Stimulated activated memory B cell treated with anti-CD40 and anti-IgM and Interleukin-4, amounts not matched to agents 10 μg/mL and 1 μg/mL and 100 μg/mL, for 72 hours (primary cell): ENCODE measurements at regions not wholly inside any gene's neighbourhood (a gene's known extent, or its start where the extent isn't known, plus 50 kb on each side); places are given as distances from the start of the nearest gene placed in this dataset.

ENCODE experiments used
- ATAC-seq: fragments of 150-1000 bp; cut with Tn5 transposase; 2 replicates; pipeline ENCODE4 v1.10.0; 2021
- H3K27ac Mint-ChIP-seq: one replicate; pipeline ENCODE4 v1.8.0; 2022; ENCODE audit warnings: mild to moderate bottlenecking, mixed read lengths
- H3K27me3 Mint-ChIP-seq: one replicate; pipeline ENCODE4 v1.8.0; 2022; ENCODE audit warnings: mixed read lengths
- H3K36me3 Mint-ChIP-seq: one replicate; pipeline ENCODE4 v1.8.0; 2022; ENCODE audit warnings: mixed read lengths
- H3K4me1 Mint-ChIP-seq: one replicate; pipeline ENCODE4 v1.8.0; 2022; ENCODE audit warnings: mixed read lengths
- H3K4me3 Mint-ChIP-seq: one replicate; pipeline ENCODE4 v1.8.0; 2022; ENCODE audit warnings: mild to moderate bottlenecking, moderate library complexity, mixed read lengths
- H3K9me3 Mint-ChIP-seq: one replicate; pipeline ENCODE4 v1.8.0; 2022; ENCODE audit warnings: mixed read lengths

GRCh38 chr15:38871638-38872037 lies 307.0 kb upstream of the RASGRP1 start:
- Mint-ChIP-seq H3K27me3 (peaks cover 9% of the 10 kb centered on the region), H3K9me3 (no peaks in the 10 kb centered on the region), H3K36me3 (no peaks in the 10 kb centered on the region), H3K27ac (no peak overlapping the region), H3K4me3 (no peak overlapping the region), H3K4me1 (no peaks in the 10 kb centered on the region)
- ATAC-seq = no peak

- Mint-ChIP-seq H3K4me1 (no peaks in the 10 kb centered on the region), H3K27ac (no peak overlapping the region), H3K4me3 (no peak overlapping the region), H3K36me3 (no peaks in the 10 kb centered on the region), H3K9me3 (no peaks in the 10 kb centered on the region), H3K27me3 (no peaks in the 10 kb centered on the region)
- no peak for ATAC-seq
Observed at GRCh38 chr15:38872732-38873131, 308.1 kb upstream of the RASGRP1 start.

- H3K36me3 Mint-ChIP-seq = no peaks in the 10 kb centered on the region
- no peaks in the 10 kb centered on the region for H3K27me3 Mint-ChIP-seq
- no peaks in the 10 kb centered on the region for H3K4me1 Mint-ChIP-seq
- no peak overlapping the region for H3K27ac Mint-ChIP-seq
- ATAC-seq = no peak
- no peaks in the 10 kb centered on the region for H3K9me3 Mint-ChIP-seq
- no peak overlapping the region for H3K4me3 Mint-ChIP-seq
Observed at GRCh38 chr15:38873158-38873557, 308.5 kb upstream of the RASGRP1 start.

- H3K27me3 Mint-ChIP-seq = no peaks in the 10 kb centered on the region
Observed at GRCh38 chr15:38874464-38874863, 309.9 kb upstream of the RASGRP1 start.

GRCh38 chr15:38876211-38876610 lies 311.6 kb upstream of the RASGRP1 start:
- Mint-ChIP-seq H3K27ac (no peak overlapping the region), H3K27me3 (no peaks in the 10 kb centered on the region), H3K36me3 (no peaks in the 10 kb centered on the region)

More at GRCh38 chr15:38874464-38874863, 309.9 kb upstream of the RASGRP1 start:
- no peaks in the 10 kb centered on the region for H3K4me1 Mint-ChIP-seq
- H3K36me3 Mint-ChIP-seq = no peaks in the 10 kb centered on the region
- no peak overlapping the region for H3K27ac Mint-ChIP-seq
- ATAC-seq = no peak
- H3K4me3 Mint-ChIP-seq = no peak overlapping the region
- no peaks in the 10 kb centered on the region for H3K9me3 Mint-ChIP-seq

GRCh38 chr15:38876621-38877020 lies 312.0 kb upstream of the RASGRP1 start:
- Mint-ChIP-seq H3K27ac (no peak overlapping the region), H3K4me3 (no peak overlapping the region), H3K4me1 (no peaks in the 10 kb centered on the region), H3K27me3 (no peaks in the 10 kb centered on the region), H3K36me3 (no peaks in the 10 kb centered on the region), H3K9me3 (no peaks in the 10 kb centered on the region)
- ATAC-seq = no peak

More at GRCh38 chr15:38876211-38876610, 311.6 kb upstream of the RASGRP1 start:
- Mint-ChIP-seq H3K9me3 (no peaks in the 10 kb centered on the region), H3K4me3 (no peak overlapping the region), H3K4me1 (no peaks in the 10 kb centered on the region)
- ATAC-seq = no peak

- Mint-ChIP-seq H3K36me3 (no peaks in the 10 kb centered on the region), H3K27me3 (no peaks in the 10 kb centered on the region), H3K4me1 (no peaks in the 10 kb centered on the region), H3K4me3 (no peak overlapping the region), H3K9me3 (no peaks in the 10 kb centered on the region), H3K27ac (no peak overlapping the region)
- ATAC-seq = no peak
Observed at GRCh38 chr15:38877471-38877870, 312.9 kb upstream of the RASGRP1 start.

GRCh38 chr15:38878026-38878425 lies 313.4 kb upstream of the RASGRP1 start:
- H3K36me3 Mint-ChIP-seq = no peaks in the 10 kb centered on the region
- no peak overlapping the region for H3K27ac Mint-ChIP-seq
- no peak overlapping the region for H3K4me3 Mint-ChIP-seq
- no peaks in the 10 kb centered on the region for H3K9me3 Mint-ChIP-seq
- ATAC-seq = no peak
- H3K4me1 Mint-ChIP-seq = no peaks in the 10 kb centered on the region
- no peaks in the 10 kb centered on the region for H3K27me3 Mint-ChIP-seq

GRCh38 chr15:38878926-38879325 lies 314.3 kb upstream of the RASGRP1 start:
- H3K27me3 Mint-ChIP-seq = no peaks in the 10 kb centered on the region
- no peaks in the 10 kb centered on the region for H3K36me3 Mint-ChIP-seq
- H3K4me3 Mint-ChIP-seq = no peak overlapping the region
- H3K27ac Mint-ChIP-seq = no peak overlapping the region
- H3K9me3 Mint-ChIP-seq = no peaks in the 10 kb centered on the region
- no peaks in the 10 kb centered on the region for H3K4me1 Mint-ChIP-seq
- ATAC-seq = no peak

GRCh38 chr15:38879909-38880471 lies 315.4 kb upstream of the RASGRP1 start:
- Mint-ChIP-seq H3K36me3 (no peaks in the 10 kb centered on the region), H3K27ac (no peak overlapping the region), H3K9me3 (no peaks in the 10 kb centered on the region), H3K4me3 (no peak overlapping the region), H3K4me1 (no peaks in the 10 kb centered on the region), H3K27me3 (no peaks in the 10 kb centered on the region)
- no peak for ATAC-seq

GRCh38 chr15:38882221-38882620 lies 317.6 kb upstream of the RASGRP1 start:
- Mint-ChIP-seq H3K4me1 (no peaks in the 10 kb centered on the region), H3K27me3 (no peaks in the 10 kb centered on the region), H3K9me3 (no peaks in the 10 kb centered on the region), H3K27ac (no peak overlapping the region), H3K36me3 (no peaks in the 10 kb centered on the region), H3K4me3 (no peak overlapping the region)
- no peak for ATAC-seq

GRCh38 chr15:38883987-38884386 lies 319.4 kb upstream of the RASGRP1 start:
- no peak overlapping the region for H3K4me3 Mint-ChIP-seq
- no peak overlapping the region for H3K27ac Mint-ChIP-seq
- H3K27me3 Mint-ChIP-seq = no peaks in the 10 kb centered on the region
- no peak for ATAC-seq
- no peaks in the 10 kb centered on the region for H3K36me3 Mint-ChIP-seq
- H3K9me3 Mint-ChIP-seq = no peaks in the 10 kb centered on the region
- H3K4me1 Mint-ChIP-seq = no peaks in the 10 kb centered on the region

- Mint-ChIP-seq H3K36me3 (no peaks in the 10 kb centered on the region), H3K27me3 (no peaks in the 10 kb centered on the region), H3K4me3 (no peak overlapping the region), H3K4me1 (no peaks in the 10 kb centered on the region), H3K9me3 (no peaks in the 10 kb centered on the region), H3K27ac (no peak overlapping the region)
- ATAC-seq = no peak
Observed at GRCh38 chr15:38885001-38885400, 320.4 kb upstream of the RASGRP1 start.

- H3K27ac Mint-ChIP-seq = no peak overlapping the region
- H3K4me3 Mint-ChIP-seq = no peak overlapping the region
- no peaks in the 10 kb centered on the region for H3K9me3 Mint-ChIP-seq
- H3K27me3 Mint-ChIP-seq = no peaks in the 10 kb centered on the region
- no peak for ATAC-seq
- no peaks in the 10 kb centered on the region for H3K36me3 Mint-ChIP-seq
- no peaks in the 10 kb centered on the region for H3K4me1 Mint-ChIP-seq
Observed at GRCh38 chr15:38885471-38885952, 320.9 kb upstream of the RASGRP1 start.

- H3K27ac Mint-ChIP-seq = no peak overlapping the region
- H3K27me3 Mint-ChIP-seq = no peaks in the 10 kb centered on the region
- ATAC-seq = no peak
- H3K4me3 Mint-ChIP-seq = no peak overlapping the region
- H3K4me1 Mint-ChIP-seq = no peaks in the 10 kb centered on the region
- no peaks in the 10 kb centered on the region for H3K36me3 Mint-ChIP-seq
- no peaks in the 10 kb centered on the region for H3K9me3 Mint-ChIP-seq
Observed at GRCh38 chr15:38886315-38887163, 321.9 kb upstream of the RASGRP1 start.

- Mint-ChIP-seq H3K4me1 (no peaks in the 10 kb centered on the region), H3K36me3 (no peaks in the 10 kb centered on the region), H3K4me3 (no peak overlapping the region), H3K9me3 (no peaks in the 10 kb centered on the region), H3K27me3 (no peaks in the 10 kb centered on the region), H3K27ac (no peak overlapping the region)
- no peak for ATAC-seq
Observed at GRCh38 chr15:38888701-38889221, 324.1 kb upstream of the RASGRP1 start.
